NT2/D1 (cell line): ENCODE measurements at regions not wholly inside any gene's neighbourhood (a gene's known extent, or its start where the extent isn't known, plus 50 kb on each side); places are given as distances from the start of the nearest gene placed in this dataset.

Experiments
- YY1 ChIP-seq: IDR thresholded peaks from 2 replicates; pipeline ENCODE4 v1.6.1; 2011; ENCODE audit not compliant: insufficient read length, insufficient read depth
- ZNF274 ChIP-seq: IDR thresholded peaks from 2 replicates; pipeline ENCODE4 v1.6.1; 2011; ENCODE audit warnings: mild to moderate bottlenecking, low read depth, low read length

GRCh38 chr1:96945509-96946084 lies 224.0 kb downstream of the PTBP2 start:
- TF ChIP-seq YY1 (no peak), ZNF274 (no peak)
